Lower leg skin (tissue), 3 donors: ENCODE measurements at regions not wholly inside any gene's neighbourhood (a gene's known extent, or its start where the extent isn't known, plus 50 kb on each side); places are given as distances from the start of the nearest gene placed in this dataset.

Experiments used
- POLR2A ChIP-seq, 2 donors: fragments of 450-650 bp; IDR thresholded peaks; one replicate each; pipeline ENCODE4 v1.6.1; 2016 to 2017; ENCODE audit warnings: antibody characterized with exemption in 2 of 2, mild to moderate bottlenecking in 1 of 2, moderate library complexity in 1 of 2
- TF ChIP-seq, protein P1 (sequence below), 3 donors: fragments of 450-650 bp; IDR thresholded peaks; one replicate each; pipeline ENCODE4 v1.5.1; 2016; ENCODE audit warnings: antibody characterized with exemption in 3 of 3, mild to moderate bottlenecking in 3 of 3, moderate library complexity in 2 of 3

DNA sequence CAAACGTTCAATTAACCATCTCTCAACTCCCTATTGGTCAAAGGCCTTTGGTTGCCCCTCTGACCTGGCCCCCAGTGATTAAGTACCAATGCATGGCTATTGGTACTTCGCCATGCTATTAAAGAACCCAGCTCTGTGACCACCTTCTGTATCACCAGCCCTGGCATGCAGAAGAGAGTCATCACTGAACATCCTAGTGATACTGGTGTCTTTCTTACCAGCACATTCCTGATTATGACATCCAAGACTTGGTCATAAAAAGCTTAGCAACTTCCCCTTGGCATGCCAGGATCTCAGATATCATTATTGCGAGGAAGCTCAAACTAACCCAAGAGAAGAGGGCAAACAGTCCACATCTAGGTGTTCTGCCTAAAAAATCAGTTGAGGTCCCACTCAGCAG is 122.3 kb upstream of the OTUD4 start:
- TF ChIP-seq, protein P1, sequence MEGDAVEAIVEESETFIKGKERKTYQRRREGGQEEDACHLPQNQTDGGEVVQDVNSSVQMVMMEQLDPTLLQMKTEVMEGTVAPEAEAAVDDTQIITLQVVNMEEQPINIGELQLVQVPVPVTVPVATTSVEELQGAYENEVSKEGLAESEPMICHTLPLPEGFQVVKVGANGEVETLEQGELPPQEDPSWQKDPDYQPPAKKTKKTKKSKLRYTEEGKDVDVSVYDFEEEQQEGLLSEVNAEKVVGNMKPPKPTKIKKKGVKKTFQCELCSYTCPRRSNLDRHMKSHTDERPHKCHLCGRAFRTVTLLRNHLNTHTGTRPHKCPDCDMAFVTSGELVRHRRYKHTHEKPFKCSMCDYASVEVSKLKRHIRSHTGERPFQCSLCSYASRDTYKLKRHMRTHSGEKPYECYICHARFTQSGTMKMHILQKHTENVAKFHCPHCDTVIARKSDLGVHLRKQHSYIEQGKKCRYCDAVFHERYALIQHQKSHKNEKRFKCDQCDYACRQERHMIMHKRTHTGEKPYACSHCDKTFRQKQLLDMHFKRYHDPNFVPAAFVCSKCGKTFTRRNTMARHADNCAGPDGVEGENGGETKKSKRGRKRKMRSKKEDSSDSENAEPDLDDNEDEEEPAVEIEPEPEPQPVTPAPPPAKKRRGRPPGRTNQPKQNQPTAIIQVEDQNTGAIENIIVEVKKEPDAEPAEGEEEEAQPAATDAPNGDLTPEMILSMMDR (IDR thresholded peaks at IDR 0.05): no peak
- TF ChIP-seq POLR2A (IDR thresholded peaks at IDR 0.05): no peak
